PC-9 (cell line): ENCODE measurements at regions not wholly inside any gene's neighbourhood (a gene's known extent, or its start where the extent isn't known, plus 50 kb on each side); places are given as distances from the start of the nearest gene placed in this dataset.

Experiments
- BruUV-seq: library from RNA; stranded (reverse); fragments of 400-500 nt; replicated peaks from 2 replicates; lab custom pipeline; 2021; lab: Mats Ljungman, UMichigan
- CTCF ChIA-PET: fragments of 300-600 bp; sonication (Branson Sonifier 250); formaldehyde crosslinking; loops from one replicate; lab custom pipeline; 2022; ENCODE audit warnings: antibody characterized with exemption; lab: Charles Lee
- POLR2A ChIA-PET: fragments of 300-600 bp; sonication (Branson Sonifier 250); formaldehyde crosslinking; loops from one replicate; lab custom pipeline; 2022; ENCODE audit warnings: antibody characterized with exemption; ENCODE audit not compliant: unreplicated experiment; lab: Charles Lee
- DNase-seq, 2 experiments: peaks; one replicate each; pipeline versions ENCODE4 v3.0.0 to v3.0.0-alpha.2; 2015 to 2022; ENCODE audit warnings: mixed read lengths in 1 of 2
- H2AFZ ChIP-seq: fragments of 200-600 bp; sonication (generic); 2 replicates; pipeline ENCODE4 v1.8.1; 2017; ENCODE audit warnings: antibody characterized with exemption
- H3F3A ChIP-seq: fragments of 200-600 bp; sonication (generic); 2 replicates; pipeline ENCODE4 v1.8.1; 2017; ENCODE audit warnings: antibody characterized with exemption, mild to moderate bottlenecking, low read depth; ENCODE audit not compliant: insufficient read depth
- H3K27ac ChIP-seq: fragments of 200-600 bp; sonication (generic); 2 replicates; pipeline ENCODE4 v1.6.1; 2016; ENCODE audit warnings: mixed run types
- H3K27me3 ChIP-seq: fragments of 200-600 bp; sonication (generic); 2 replicates; pipeline ENCODE4 v1.6.1; 2016; ENCODE audit warnings: low read depth, mixed run types; ENCODE audit not compliant: insufficient read depth
- H3K36me3 ChIP-seq: fragments of 200-600 bp; sonication (generic); 2 replicates; pipeline ENCODE4 v1.6.1; 2016; ENCODE audit warnings: low read depth, mixed run types
- H3K4me1 ChIP-seq: fragments of 200-600 bp; sonication (generic); replicated peaks from 2 replicates; pipeline ENCODE4 v1.6.1; 2016; ENCODE audit warnings: mixed run types; ENCODE audit not compliant: insufficient read depth
- H3K4me2 ChIP-seq: fragments of 200-600 bp; sonication (generic); 2 replicates; pipeline ENCODE4 v1.6.1; 2017; ENCODE audit warnings: mixed run types
- H3K4me3 ChIP-seq: fragments of 200-600 bp; sonication (generic); 2 replicates; pipeline ENCODE4 v1.6.1; 2016; ENCODE audit warnings: mixed run types
- H3K79me2 ChIP-seq: fragments of 200-600 bp; sonication (generic); 2 replicates; pipeline ENCODE4 v1.6.1; 2017; ENCODE audit warnings: low read depth, mixed run types
- H3K9me2 ChIP-seq: fragments of 200-600 bp; sonication (generic); 2 replicates; pipeline ENCODE4 v1.8.1; 2017; ENCODE audit warnings: mild to moderate bottlenecking; ENCODE audit not compliant: insufficient read depth
- H3K9me3 ChIP-seq: fragments of 200-600 bp; sonication (generic); 2 replicates; pipeline ENCODE4 v1.8.1; 2016; ENCODE audit warnings: low read depth; ENCODE audit not compliant: insufficient read depth
- H4K20me1 ChIP-seq: fragments of 200-600 bp; sonication (generic); 2 replicates; pipeline ENCODE4 v1.8.1; 2017; ENCODE audit not compliant: insufficient read depth
- EZH2 ChIP-seq: fragments of 200-600 bp; sonication (generic); IDR thresholded peaks from 2 replicates; pipeline ENCODE4 v1.8.0; 2017; ENCODE audit warnings: antibody characterized with exemption, low read depth
- intact Hi-C: fragments of 100-400 bp; cut with micrococcal nuclease; formaldehyde crosslinking; loops from one replicate; pipeline ENCODE4 v1.10.0; 2022; ENCODE audit not compliant: unreplicated experiment
- TF ChIP-seq, protein P1 (sequence below): fragments of 200-600 bp; sonication (generic); conservative IDR thresholded peaks from 2 replicates; pipeline ENCODE4 v1.6.1; 2017; ENCODE audit warnings: mixed run types, antibody characterized with exemption, mild to moderate bottlenecking, moderate library complexity

GRCh38 chr16:65769776-65770438 lies 596.6 kb upstream of the CDH5 start:
- Histone ChIP-seq H3K79me2 (no peaks in the 10 kb centered on the region), H3K27ac (no peak overlapping the region), H4K20me1 (no peaks in the 10 kb centered on the region), H3K27me3 (peaks cover 15% of the 10 kb centered on the region; the same call in 1 of the 2 replicates), H2AFZ (no peak overlapping the region), H3K9me3 (no peaks in the 10 kb centered on the region), H3K4me2 (no peak overlapping the region), H3K4me1 (no peaks in the 10 kb centered on the region), H3K36me3 (no peaks in the 10 kb centered on the region), H3K9me2 (no peaks in the 10 kb centered on the region), H3F3A (no peaks in the 10 kb centered on the region), H3K4me3 (no peak overlapping the region)
- ChIA-PET POLR2A (no interaction called here), CTCF (no interaction called here)
- no TSS peak for BruUV-seq
- TF ChIP-seq EZH2: no peak
- TF ChIP-seq, protein P1, sequence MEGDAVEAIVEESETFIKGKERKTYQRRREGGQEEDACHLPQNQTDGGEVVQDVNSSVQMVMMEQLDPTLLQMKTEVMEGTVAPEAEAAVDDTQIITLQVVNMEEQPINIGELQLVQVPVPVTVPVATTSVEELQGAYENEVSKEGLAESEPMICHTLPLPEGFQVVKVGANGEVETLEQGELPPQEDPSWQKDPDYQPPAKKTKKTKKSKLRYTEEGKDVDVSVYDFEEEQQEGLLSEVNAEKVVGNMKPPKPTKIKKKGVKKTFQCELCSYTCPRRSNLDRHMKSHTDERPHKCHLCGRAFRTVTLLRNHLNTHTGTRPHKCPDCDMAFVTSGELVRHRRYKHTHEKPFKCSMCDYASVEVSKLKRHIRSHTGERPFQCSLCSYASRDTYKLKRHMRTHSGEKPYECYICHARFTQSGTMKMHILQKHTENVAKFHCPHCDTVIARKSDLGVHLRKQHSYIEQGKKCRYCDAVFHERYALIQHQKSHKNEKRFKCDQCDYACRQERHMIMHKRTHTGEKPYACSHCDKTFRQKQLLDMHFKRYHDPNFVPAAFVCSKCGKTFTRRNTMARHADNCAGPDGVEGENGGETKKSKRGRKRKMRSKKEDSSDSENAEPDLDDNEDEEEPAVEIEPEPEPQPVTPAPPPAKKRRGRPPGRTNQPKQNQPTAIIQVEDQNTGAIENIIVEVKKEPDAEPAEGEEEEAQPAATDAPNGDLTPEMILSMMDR: no peak
- no peak for DNase-seq
- intact Hi-C loops: no loop called here

DNA sequence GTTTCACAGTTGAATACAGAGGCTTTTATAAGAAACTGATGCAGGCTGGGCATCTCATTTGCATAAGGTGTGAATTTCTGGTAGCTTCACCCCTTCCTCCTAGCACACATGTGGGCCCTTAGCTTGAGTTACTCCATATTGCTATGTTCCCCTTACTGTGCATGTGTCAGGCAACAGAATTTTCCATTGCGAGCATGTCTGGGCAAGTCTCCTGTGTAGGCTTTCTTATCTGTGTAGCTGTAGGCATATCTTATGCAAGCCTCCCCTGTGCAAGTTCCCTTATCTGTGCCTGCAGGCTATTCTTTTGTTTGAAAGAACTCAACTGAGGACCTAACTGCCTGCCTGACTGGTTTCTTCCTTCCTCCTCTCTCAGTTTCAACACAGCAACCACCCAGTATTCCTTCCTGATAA lies 597.4 kb upstream of the CDH5 start:
- Histone ChIP-seq H3F3A (no peaks in the 10 kb centered on the region), H3K9me2 (no peaks in the 10 kb centered on the region), H3K4me3 (no peak overlapping the region), H3K9me3 (no peaks in the 10 kb centered on the region), H3K36me3 (no peaks in the 10 kb centered on the region), H2AFZ (no peak overlapping the region), H3K27ac (no peak overlapping the region), H3K27me3 (peaks cover 7% of the 10 kb centered on the region; the same call in 1 of the 2 replicates), H3K4me2 (no peak overlapping the region), H3K4me1 (no peaks in the 10 kb centered on the region), H3K79me2 (no peaks in the 10 kb centered on the region), H4K20me1 (no peaks in the 10 kb centered on the region)
- ChIA-PET POLR2A (no interaction called here), CTCF (no interaction called here)
- intact Hi-C loops: no loop called here
- peak in 1 of 2 experiments; percentile 50 for DNase-seq
- no TSS peak for BruUV-seq
- TF ChIP-seq, protein P1: no peak
- no peak for TF ChIP-seq EZH2

DNA sequence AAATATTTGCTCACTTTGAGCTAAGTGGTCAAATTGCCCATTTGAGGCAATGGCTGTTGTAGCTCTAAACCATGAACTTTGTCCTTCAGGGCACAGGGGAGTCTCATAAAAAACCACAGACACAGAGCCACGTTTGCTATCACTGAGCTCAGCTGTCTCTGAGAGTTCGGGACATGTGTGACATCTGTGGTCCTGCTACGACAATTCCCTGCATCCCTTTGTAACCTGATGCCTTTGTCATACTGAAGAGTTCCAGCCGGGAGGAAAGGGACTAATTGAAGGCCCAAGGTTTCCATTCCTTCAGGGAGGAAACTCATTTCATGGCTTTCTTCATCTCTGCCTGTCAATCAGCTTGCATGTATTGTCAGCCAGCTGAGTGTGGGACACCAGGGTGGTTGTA lies 599.4 kb upstream of the CDH5 start:
- no TSS peak for BruUV-seq
- no peaks in the 10 kb centered on the region for H3K4me1 ChIP-seq
- H3K27ac ChIP-seq: no peak overlapping the region
- no peak overlapping the region for H3K4me3 ChIP-seq
- H3K36me3 ChIP-seq: no peaks in the 10 kb centered on the region
- H4K20me1 ChIP-seq: no peaks in the 10 kb centered on the region
- CTCF ChIA-PET: no interaction called here
- no peak for DNase-seq
- H3K27me3 ChIP-seq: peaks cover 7% of the 10 kb centered on the region; the same call in 1 of the 2 replicates
- TF ChIP-seq, protein P1: no peak
- TF ChIP-seq EZH2: no peak
- no peaks in the 10 kb centered on the region for H3F3A ChIP-seq
- no peaks in the 10 kb centered on the region for H3K9me3 ChIP-seq
- H3K79me2 ChIP-seq: no peaks in the 10 kb centered on the region
- no peak overlapping the region for H2AFZ ChIP-seq
- no peak overlapping the region for H3K4me2 ChIP-seq
- intact Hi-C loops: no loop called here
- H3K9me2 ChIP-seq: no peaks in the 10 kb centered on the region
- POLR2A ChIA-PET: no interaction called here
